SU-DHL-6 (cell line): ENCODE measurements at regions not wholly inside any gene's neighbourhood (a gene's known extent, or its start where the extent isn't known, plus 50 kb on each side); places are given as distances from the start of the nearest gene placed in this dataset.
"Not testable (repeated sequence)": the region's sequence is repeated elsewhere in the genome, so short reads cannot be mapped to it uniquely, and the experiment has no call there.

ENCODE experiments used
- CTCF ChIP-seq: fragments of 200-600 bp; sonication (generic); IDR thresholded peaks from one replicate; pipeline ENCODE4 v1.5.1; 2017; ENCODE audit warnings: antibody characterized with exemption, mild to moderate bottlenecking, low read length, moderate library complexity; ENCODE audit not compliant: insufficient read depth, poor library complexity, severe bottlenecking
- EZH2phosphoT487 ChIP-seq: fragments of 200-600 bp; sonication (generic), shearing (Covaris generic); conservative IDR thresholded peaks from 2 replicates; pipeline ENCODE4 v1.6.1; 2018; ENCODE audit warnings: mild to moderate bottlenecking, antibody characterized with exemption, low read length, moderate library complexity, mixed read lengths

- TF ChIP-seq CTCF, EZH2phosphoT487: not testable (repeated sequence)
Measured at GRCh38 chr5:20783484-20783883, 795.5 kb upstream of the CDH18 start.
